GM23338 (cell line): ENCODE measurements at regions not wholly inside any gene's neighbourhood (a gene's known extent, or its start where the extent isn't known, plus 50 kb on each side); places are given as distances from the start of the nearest gene placed in this dataset.

Source experiments
- ATAC-seq: fragments of 200-7000 bp; cut with Tn5 transposase; 3 replicates; pipeline ENCODE4 v1.9.1; 2020
- DNase-seq: peaks from one replicate; pipeline ENCODE4 v3.0.0-alpha.2; 2015; ENCODE audit warnings: low spot score
- H2AFZ ChIP-seq: fragments of 200-600 bp; sonication (generic); 2 replicates; pipeline ENCODE4 v1.8.0; 2016; ENCODE audit warnings: antibody characterized with exemption, mild to moderate bottlenecking, moderate library complexity
- H3F3A ChIP-seq: fragments of 200-600 bp; sonication (generic); replicated peaks from 2 replicates; pipeline ENCODE4 v1.8.0; 2017; ENCODE audit warnings: antibody characterized with exemption, mixed run types, low read depth
- H3K27ac ChIP-seq: fragments of 200-600 bp; sonication (generic); 2 replicates; pipeline ENCODE4 v1.6.1; 2016; ENCODE audit warnings: low read depth
- H3K27me3 ChIP-seq: fragments of 200-600 bp; sonication (generic); 2 replicates; pipeline ENCODE4 v1.8.0; 2016; ENCODE audit warnings: mild to moderate bottlenecking, mixed run types, moderate library complexity; ENCODE audit not compliant: insufficient read depth
- H3K36me3 ChIP-seq: fragments of 200-600 bp; sonication (generic); 2 replicates; pipeline ENCODE4 v1.8.0; 2016; ENCODE audit warnings: mild to moderate bottlenecking; ENCODE audit not compliant: insufficient read depth
- H3K4me1 ChIP-seq: fragments of 200-600 bp; sonication (generic); 2 replicates; pipeline ENCODE4 v1.8.0; 2016; ENCODE audit warnings: mild to moderate bottlenecking, moderate library complexity; ENCODE audit not compliant: insufficient read depth
- H3K4me2 ChIP-seq: fragments of 200-600 bp; sonication (generic); 2 replicates; pipeline ENCODE4 v1.7.1; 2017; ENCODE audit warnings: mixed run types
- H3K4me3 ChIP-seq: fragments of 200-600 bp; sonication (generic); 2 replicates; pipeline ENCODE4 v1.6.1; 2016; ENCODE audit warnings: mixed run types
- H3K79me2 ChIP-seq: fragments of 200-600 bp; sonication (generic); replicated peaks from 2 replicates; pipeline ENCODE4 v1.8.0; 2017; ENCODE audit warnings: mild to moderate bottlenecking; ENCODE audit not compliant: insufficient read depth
- H3K9me2 ChIP-seq: fragments of 200-600 bp; sonication (generic); 2 replicates; pipeline ENCODE4 v1.8.0; 2017; ENCODE audit not compliant: insufficient read depth
- H4K20me1 ChIP-seq: fragments of 200-600 bp; sonication (generic); replicated peaks from 2 replicates; pipeline ENCODE4 v1.8.0; 2017; ENCODE audit warnings: mild to moderate bottlenecking; ENCODE audit not compliant: insufficient read depth
- H3K27ac Mint-ChIP-seq: 2 replicates; pipeline ENCODE4 v1.8.0; 2020; ENCODE audit warnings: inconsistent platforms, mild to moderate bottlenecking, moderate library complexity, mixed read lengths
- H3K27me3 Mint-ChIP-seq: 3 replicates; pipeline ENCODE4 v1.8.0; 2022; ENCODE audit warnings: low read depth, mild to moderate bottlenecking, moderate library complexity, mixed read lengths, inconsistent platforms; ENCODE audit not compliant: insufficient read depth, poor library complexity
- H3K36me3 Mint-ChIP-seq: 3 replicates; pipeline ENCODE4 v1.8.0; 2021; ENCODE audit warnings: low read depth, mild to moderate bottlenecking, inconsistent platforms, moderate library complexity, mixed read lengths
- H3K4me1 Mint-ChIP-seq: 3 replicates; pipeline ENCODE4 v1.8.0; 2020; ENCODE audit warnings: mild to moderate bottlenecking, inconsistent platforms, mixed read lengths
- H3K4me3 Mint-ChIP-seq: 3 replicates; pipeline ENCODE4 v1.8.0; 2021; ENCODE audit warnings: moderate library complexity, mild to moderate bottlenecking, inconsistent platforms, mixed read lengths
- H3K9me3 Mint-ChIP-seq: 3 replicates; pipeline ENCODE4 v1.8.0; 2020; ENCODE audit warnings: moderate library complexity, mild to moderate bottlenecking, inconsistent platforms, mixed read lengths
- CREB1 ChIP-seq: fragments of 250-450 bp; sonication (Bioruptor Pico); IDR thresholded peaks from 2 replicates; pipeline ENCODE4 v1.5.0; 2020; ENCODE audit warnings: low read depth, mild to moderate bottlenecking, moderate library complexity
- EZH2phosphoT487 ChIP-seq: fragments of 200-600 bp; sonication (generic); IDR thresholded peaks from one replicate; pipeline ENCODE4 v1.8.1; 2018; ENCODE audit warnings: antibody characterized with exemption; ENCODE audit not compliant: unreplicated experiment
- JUNB ChIP-seq: IDR thresholded peaks from one replicate; pipeline ENCODE4 v1.6.1; 2016; ENCODE audit warnings: antibody characterized with exemption; ENCODE audit not compliant: unreplicated experiment
- POLR2AphosphoS5 ChIP-seq: IDR thresholded peaks from 2 replicates; pipeline ENCODE4 v1.6.1; 2016; ENCODE audit warnings: antibody characterized with exemption, low read depth
- TF ChIP-seq, protein P1 (sequence below): IDR thresholded peaks from one replicate; pipeline ENCODE4 v1.6.1; 2018; ENCODE audit warnings: antibody characterized with exemption; ENCODE audit not compliant: unreplicated experiment
- TF ChIP-seq, protein P2 (sequence below): fragments of 250-450 bp; sonication (Bioruptor Pico); IDR thresholded peaks from 2 replicates; pipeline ENCODE4 v1.5.0; 2020; ENCODE audit warnings: mild to moderate bottlenecking, moderate library complexity

DNA sequence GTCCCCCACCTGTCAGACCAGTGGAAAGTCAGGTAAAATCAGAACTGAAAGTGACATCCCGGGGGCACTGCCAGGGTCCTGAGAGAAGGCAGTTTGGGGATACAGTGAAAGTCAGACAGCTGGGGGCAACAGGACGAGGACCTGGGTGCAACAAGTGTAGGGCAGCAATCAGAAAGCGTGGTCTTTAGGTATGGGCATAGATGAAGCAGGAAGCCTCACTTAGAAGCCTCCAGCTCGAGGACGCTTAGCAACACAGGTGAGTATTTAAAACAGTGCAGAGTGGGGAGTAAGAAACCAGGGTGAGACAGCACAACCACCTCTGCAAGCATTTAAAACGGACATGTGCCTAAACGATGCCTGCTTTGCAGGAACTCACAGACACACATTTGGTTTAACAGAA, 64.6 kb upstream of the POU2AF1 start:
- DNase-seq: no peak
- H3K4me2 ChIP-seq: no peak overlapping the region
- H3F3A ChIP-seq: no peaks in the 10 kb centered on the region
- H3K79me2 ChIP-seq: no peaks in the 10 kb centered on the region
- H3K4me3 Mint-ChIP-seq: no peak overlapping the region
- ATAC-seq: no peak
- H3K36me3 ChIP-seq: no peaks in the 10 kb centered on the region
- no peaks in the 10 kb centered on the region for H3K36me3 Mint-ChIP-seq
- H3K4me1 ChIP-seq: peaks cover 3% of the 10 kb centered on the region
- no peaks in the 10 kb centered on the region for H3K9me2 ChIP-seq
- TF ChIP-seq, protein P1, sequence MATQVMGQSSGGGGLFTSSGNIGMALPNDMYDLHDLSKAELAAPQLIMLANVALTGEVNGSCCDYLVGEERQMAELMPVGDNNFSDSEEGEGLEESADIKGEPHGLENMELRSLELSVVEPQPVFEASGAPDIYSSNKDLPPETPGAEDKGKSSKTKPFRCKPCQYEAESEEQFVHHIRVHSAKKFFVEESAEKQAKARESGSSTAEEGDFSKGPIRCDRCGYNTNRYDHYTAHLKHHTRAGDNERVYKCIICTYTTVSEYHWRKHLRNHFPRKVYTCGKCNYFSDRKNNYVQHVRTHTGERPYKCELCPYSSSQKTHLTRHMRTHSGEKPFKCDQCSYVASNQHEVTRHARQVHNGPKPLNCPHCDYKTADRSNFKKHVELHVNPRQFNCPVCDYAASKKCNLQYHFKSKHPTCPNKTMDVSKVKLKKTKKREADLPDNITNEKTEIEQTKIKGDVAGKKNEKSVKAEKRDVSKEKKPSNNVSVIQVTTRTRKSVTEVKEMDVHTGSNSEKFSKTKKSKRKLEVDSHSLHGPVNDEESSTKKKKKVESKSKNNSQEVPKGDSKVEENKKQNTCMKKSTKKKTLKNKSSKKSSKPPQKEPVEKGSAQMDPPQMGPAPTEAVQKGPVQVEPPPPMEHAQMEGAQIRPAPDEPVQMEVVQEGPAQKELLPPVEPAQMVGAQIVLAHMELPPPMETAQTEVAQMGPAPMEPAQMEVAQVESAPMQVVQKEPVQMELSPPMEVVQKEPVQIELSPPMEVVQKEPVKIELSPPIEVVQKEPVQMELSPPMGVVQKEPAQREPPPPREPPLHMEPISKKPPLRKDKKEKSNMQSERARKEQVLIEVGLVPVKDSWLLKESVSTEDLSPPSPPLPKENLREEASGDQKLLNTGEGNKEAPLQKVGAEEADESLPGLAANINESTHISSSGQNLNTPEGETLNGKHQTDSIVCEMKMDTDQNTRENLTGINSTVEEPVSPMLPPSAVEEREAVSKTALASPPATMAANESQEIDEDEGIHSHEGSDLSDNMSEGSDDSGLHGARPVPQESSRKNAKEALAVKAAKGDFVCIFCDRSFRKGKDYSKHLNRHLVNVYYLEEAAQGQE: no peak
- TF ChIP-seq, protein P2, sequence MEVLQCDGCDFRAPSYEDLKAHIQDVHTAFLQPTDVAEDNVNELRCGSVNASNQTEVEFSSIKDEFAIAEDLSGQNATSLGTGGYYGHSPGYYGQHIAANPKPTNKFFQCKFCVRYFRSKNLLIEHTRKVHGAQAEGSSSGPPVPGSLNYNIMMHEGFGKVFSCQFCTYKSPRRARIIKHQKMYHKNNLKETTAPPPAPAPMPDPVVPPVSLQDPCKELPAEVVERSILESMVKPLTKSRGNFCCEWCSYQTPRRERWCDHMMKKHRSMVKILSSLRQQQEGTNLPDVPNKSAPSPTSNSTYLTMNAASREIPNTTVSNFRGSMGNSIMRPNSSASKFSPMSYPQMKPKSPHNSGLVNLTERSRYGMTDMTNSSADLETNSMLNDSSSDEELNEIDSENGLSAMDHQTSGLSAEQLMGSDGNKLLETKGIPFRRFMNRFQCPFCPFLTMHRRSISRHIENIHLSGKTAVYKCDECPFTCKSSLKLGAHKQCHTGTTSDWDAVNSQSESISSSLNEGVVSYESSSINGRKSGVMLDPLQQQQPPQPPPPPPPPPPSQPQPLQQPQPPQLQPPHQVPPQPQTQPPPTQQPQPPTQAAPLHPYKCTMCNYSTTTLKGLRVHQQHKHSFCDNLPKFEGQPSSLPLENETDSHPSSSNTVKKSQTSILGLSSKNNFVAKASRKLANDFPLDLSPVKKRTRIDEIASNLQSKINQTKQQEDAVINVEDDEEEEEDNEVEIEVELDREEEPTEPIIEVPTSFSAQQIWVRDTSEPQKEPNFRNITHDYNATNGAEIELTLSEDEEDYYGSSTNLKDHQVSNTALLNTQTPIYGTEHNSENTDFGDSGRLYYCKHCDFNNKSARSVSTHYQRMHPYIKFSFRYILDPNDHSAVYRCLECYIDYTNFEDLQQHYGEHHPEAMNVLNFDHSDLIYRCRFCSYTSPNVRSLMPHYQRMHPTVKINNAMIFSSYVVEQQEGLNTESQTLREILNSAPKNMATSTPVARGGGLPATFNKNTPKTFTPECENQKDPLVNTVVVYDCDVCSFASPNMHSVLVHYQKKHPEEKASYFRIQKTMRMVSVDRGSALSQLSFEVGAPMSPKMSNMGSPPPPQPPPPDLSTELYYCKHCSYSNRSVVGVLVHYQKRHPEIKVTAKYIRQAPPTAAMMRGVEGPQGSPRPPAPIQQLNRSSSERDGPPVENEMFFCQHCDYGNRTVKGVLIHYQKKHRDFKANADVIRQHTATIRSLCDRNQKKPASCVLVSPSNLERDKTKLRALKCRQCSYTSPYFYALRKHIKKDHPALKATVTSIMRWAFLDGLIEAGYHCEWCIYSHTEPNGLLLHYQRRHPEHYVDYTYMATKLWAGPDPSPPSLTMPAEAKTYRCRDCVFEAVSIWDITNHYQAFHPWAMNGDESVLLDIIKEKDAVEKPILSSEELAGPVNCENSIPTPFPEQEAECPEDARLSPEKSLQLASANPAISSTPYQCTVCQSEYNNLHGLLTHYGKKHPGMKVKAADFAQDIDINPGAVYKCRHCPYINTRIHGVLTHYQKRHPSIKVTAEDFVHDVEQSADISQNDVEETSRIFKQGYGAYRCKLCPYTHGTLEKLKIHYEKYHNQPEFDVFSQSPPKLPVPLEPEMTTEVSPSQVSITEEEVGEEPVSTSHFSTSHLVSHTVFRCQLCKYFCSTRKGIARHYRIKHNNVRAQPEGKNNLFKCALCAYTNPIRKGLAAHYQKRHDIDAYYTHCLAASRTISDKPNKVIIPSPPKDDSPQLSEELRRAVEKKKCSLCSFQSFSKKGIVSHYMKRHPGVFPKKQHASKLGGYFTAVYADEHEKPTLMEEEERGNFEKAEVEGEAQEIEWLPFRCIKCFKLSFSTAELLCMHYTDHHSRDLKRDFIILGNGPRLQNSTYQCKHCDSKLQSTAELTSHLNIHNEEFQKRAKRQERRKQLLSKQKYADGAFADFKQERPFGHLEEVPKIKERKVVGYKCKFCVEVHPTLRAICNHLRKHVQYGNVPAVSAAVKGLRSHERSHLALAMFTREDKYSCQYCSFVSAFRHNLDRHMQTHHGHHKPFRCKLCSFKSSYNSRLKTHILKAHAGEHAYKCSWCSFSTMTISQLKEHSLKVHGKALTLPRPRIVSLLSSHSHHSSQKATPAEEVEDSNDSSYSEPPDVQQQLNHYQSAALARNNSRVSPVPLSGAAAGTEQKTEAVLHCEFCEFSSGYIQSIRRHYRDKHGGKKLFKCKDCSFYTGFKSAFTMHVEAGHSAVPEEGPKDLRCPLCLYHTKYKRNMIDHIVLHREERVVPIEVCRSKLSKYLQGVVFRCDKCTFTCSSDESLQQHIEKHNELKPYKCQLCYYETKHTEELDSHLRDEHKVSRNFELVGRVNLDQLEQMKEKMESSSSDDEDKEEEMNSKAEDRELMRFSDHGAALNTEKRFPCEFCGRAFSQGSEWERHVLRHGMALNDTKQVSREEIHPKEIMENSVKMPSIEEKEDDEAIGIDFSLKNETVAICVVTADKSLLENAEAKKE (CRISPR knock-in tag): no peak
- TF ChIP-seq CREB1 (CRISPR knock-in tag) (no peak), JUNB (no peak), EZH2phosphoT487 (no peak), POLR2AphosphoS5 (no peak)
- no peak overlapping the region for H3K27ac Mint-ChIP-seq
- H3K27me3 Mint-ChIP-seq: peaks cover 2% of the 10 kb centered on the region
- no peaks in the 10 kb centered on the region for H4K20me1 ChIP-seq
- no peaks in the 10 kb centered on the region for H3K9me3 Mint-ChIP-seq
- peaks cover 9% of the 10 kb centered on the region; the same call in 2 of the 3 replicates for H3K4me1 Mint-ChIP-seq
- H3K4me3 ChIP-seq: no peak overlapping the region
- H3K27me3 ChIP-seq: no peaks in the 10 kb centered on the region
- no peak overlapping the region for H3K27ac ChIP-seq
- 0 out of 2 replicates have a peak overlapping the region, but pooled peaks have one; percentile 52 for H2AFZ ChIP-seq
